Endothelial cell of umbilical vein (primary cell): ENCODE measurements at regions not wholly inside any gene's neighbourhood (a gene's known extent, or its start where the extent isn't known, plus 50 kb on each side); places are given as distances from the start of the nearest gene placed in this dataset.

ENCODE experiments used
- BruUV-seq: library from RNA; stranded (reverse); fragments of 400-500 nt; replicated peaks from 2 replicates; lab custom pipeline; 2021; lab: Mats Ljungman, UMichigan
- CTCF ChIA-PET: fragments of 300-600, 350-600 bp; sonication (Branson Sonifier 250); formaldehyde crosslinking; loops from one replicate; lab custom pipeline; 2021; ENCODE audit warnings: antibody characterized with exemption, inconsistent platforms; lab: Charles Lee
- POLR2A ChIA-PET: fragments of 300-600, 350-600 bp; sonication (Branson Sonifier 250); formaldehyde crosslinking; loops from one replicate; lab custom pipeline; 2021; ENCODE audit warnings: antibody characterized with exemption, inconsistent platforms; lab: Charles Lee
- DNase-seq: peaks from one replicate; pipeline ENCODE4 v3.0.0-alpha.2; 2011; ENCODE audit warnings: low read depth, low spot score
- FAIRE-seq: peaks from 2 replicates; lab custom pipeline; 2011; peaks lifted over from hg19 to GRCh38; lab: Jason Lieb, UNC
- H2AFZ ChIP-seq: 2 replicates; pipeline ENCODE4 v1.6.0; 2012; ENCODE audit warnings: low read depth, low read length, control low read depth, inconsistent platforms
- H3K27ac ChIP-seq: 2 replicates; pipeline ENCODE4 v1.5.1; 2011; ENCODE audit warnings: low read depth, mild to moderate bottlenecking, control low read depth, low read length, moderate library complexity; ENCODE audit not compliant: insufficient read depth
- H3K27me3 ChIP-seq, 2 experiments: 2 replicates each; pipeline versions ENCODE4 v1.6.0 to v1.6.1; 2011; ENCODE audit warnings: low read length in 2 of 2, mixed read lengths in 1 of 2; ENCODE audit not compliant: control insufficient read depth in 2 of 2, insufficient read depth in 2 of 2
- H3K36me3 ChIP-seq, 2 experiments: 2 replicates in 1 of 2; 3 replicates in 1 of 2; pipeline ENCODE4 v1.5.1; 2011; ENCODE audit warnings: low read length in 2 of 2, mild to moderate bottlenecking in 1 of 2, moderate library complexity in 1 of 2; ENCODE audit not compliant: control insufficient read depth in 2 of 2, insufficient read depth in 2 of 2; ENCODE audit errors: extremely low read depth in 1 of 2
- H3K4me1 ChIP-seq: 3 replicates; pipeline ENCODE4 v1.5.1; 2011; ENCODE audit warnings: mild to moderate bottlenecking, low read length; ENCODE audit not compliant: control insufficient read depth, insufficient read depth; ENCODE audit errors: extremely low read depth
- H3K4me2 ChIP-seq: 2 replicates; pipeline ENCODE4 v1.6.1; 2011; ENCODE audit warnings: low read length, control low read depth, mixed read lengths; ENCODE audit not compliant: insufficient read depth
- H3K4me3 ChIP-seq, 3 experiments: fragments of 200-600 bp in 1 of 3; sonication (generic), shearing (Covaris generic) in 1 of 3; replicated peaks in 1 of 3; 2 replicates each; pipeline ENCODE4 v1.5.1; 2011 to 2016; ENCODE audit warnings: control low read depth in 3 of 3, low read length in 3 of 3, mild to moderate bottlenecking in 2 of 3, inconsistent platforms in 1 of 3, low read depth in 1 of 3, moderate library complexity in 1 of 3; ENCODE audit not compliant: insufficient read depth in 1 of 3
- H3K79me2 ChIP-seq: 2 replicates; pipeline ENCODE4 v1.6.0; 2012; ENCODE audit warnings: low read length, inconsistent platforms; ENCODE audit not compliant: control insufficient read depth, insufficient read depth
- H3K9ac ChIP-seq: replicated peaks from 2 replicates; pipeline ENCODE3; 2011; ENCODE audit warnings: low read length, control low read depth; ENCODE audit not compliant: insufficient read depth; ENCODE audit errors: extremely low read depth
- H3K9me1 ChIP-seq: replicated peaks from 3 replicates; pipeline ENCODE4 v1.6.0; 2011; ENCODE audit warnings: mild to moderate bottlenecking, low read length; ENCODE audit not compliant: control insufficient read depth, insufficient read depth; ENCODE audit errors: extremely low read depth
- H3K9me3 ChIP-seq: replicated peaks from 2 replicates; pipeline ENCODE4 v1.5.1; 2012; ENCODE audit warnings: low read length, inconsistent platforms; ENCODE audit not compliant: control insufficient read depth, insufficient read depth
- H4K20me1 ChIP-seq: replicated peaks from 2 replicates; pipeline ENCODE3; 2011; ENCODE audit warnings: mild to moderate bottlenecking, low read length; ENCODE audit not compliant: control insufficient read depth, insufficient read depth; ENCODE audit errors: extremely low read depth
- CTCF ChIP-seq, 2 donors: IDR thresholded peaks; 1 replicate in 1 of 2; 2 replicates in 1 of 2; pipeline ENCODE4 v1.5.1; 2011; ENCODE audit warnings: low read length in 2 of 2, mild to moderate bottlenecking in 2 of 2, moderate library complexity in 2 of 2, control low read depth in 1 of 2, inconsistent platforms in 1 of 2, low read depth in 1 of 2; ENCODE audit not compliant: insufficient read depth in 1 of 2; ENCODE audit errors: extremely low read depth in 1 of 2
- EZH2 ChIP-seq: IDR thresholded peaks from 2 replicates; pipeline ENCODE4 v1.6.1; 2012; ENCODE audit warnings: borderline replicate concordance, low read depth, mild to moderate bottlenecking, moderate library complexity, low read length, inconsistent platforms; ENCODE audit not compliant: severe bottlenecking
- FOS ChIP-seq: IDR thresholded peaks from 2 replicates; pipeline ENCODE4 v1.6.1; 2011; ENCODE audit warnings: mild to moderate bottlenecking, low read length, moderate library complexity, borderline replicate concordance; ENCODE audit not compliant: insufficient read depth
- GATA2 ChIP-seq: IDR thresholded peaks from 2 replicates; pipeline ENCODE4 v1.7.0; 2011; ENCODE audit warnings: low read depth, mild to moderate bottlenecking, moderate library complexity, mixed read lengths, low read length; ENCODE audit not compliant: insufficient read length, insufficient read depth
- JUN ChIP-seq: IDR thresholded peaks from 2 replicates; pipeline ENCODE4 v1.6.1; 2011; ENCODE audit warnings: borderline replicate concordance, low read depth; ENCODE audit not compliant: insufficient read length, insufficient read depth
- MAX ChIP-seq: IDR thresholded peaks from 2 replicates; pipeline ENCODE4 v1.6.1; 2011; ENCODE audit not compliant: insufficient read depth, insufficient read length
- MYC ChIP-seq: IDR thresholded peaks from one replicate; pipeline ENCODE4 v1.6.1; 2011; ENCODE audit warnings: mild to moderate bottlenecking, low read depth, low read length
- POLR2A ChIP-seq: IDR thresholded peaks from 2 replicates; pipeline ENCODE4 v1.6.1; 2012; ENCODE audit warnings: low read depth, mild to moderate bottlenecking, control low read depth, low read length
- POLR2AphosphoS5 ChIP-seq: IDR thresholded peaks from 2 replicates; pipeline ENCODE4 v1.6.1; 2012; ENCODE audit warnings: low read depth, mild to moderate bottlenecking, control low read depth, low read length, moderate library complexity; ENCODE audit not compliant: insufficient read depth
- dilution Hi-C: fragments of 300-500 bp; cut with MboI; formaldehyde crosslinking; loops from one replicate; pipeline ENCODE4 v1.15.0; 2019; ENCODE audit warnings: low sequenced_read_pairs; ENCODE audit not compliant: extremely low pct_ligation_motif_present
- intact Hi-C: fragments of 100-400 bp; cut with micrococcal nuclease; formaldehyde crosslinking; loops from one replicate; pipeline ENCODE4 v1.10.0; 2022

GRCh38 chr10:33422471-33423153 lies 88.1 kb upstream of the NRP1 start:
- Histone ChIP-seq H3K4me2 (no peak overlapping the region), H3K9me1 (no peaks in the 10 kb centered on the region), H3K4me1 (no peaks in the 10 kb centered on the region), H3K9me3 (no peaks in the 10 kb centered on the region), H3K27ac (no peak overlapping the region), H3K36me3 (no peaks in the 10 kb centered on the region), H3K9ac (no peak overlapping the region), H3K27me3 (no peaks in the 10 kb centered on the region), H2AFZ (no peak overlapping the region), H4K20me1 (no peaks in the 10 kb centered on the region), H3K4me3 (no peak overlapping the region), H3K79me2 (no peaks in the 10 kb centered on the region)
- dilution Hi-C loops (no loop called here), intact Hi-C loops (no loop called here)
- DNase-seq (no peak), FAIRE-seq (no peak)
- ChIA-PET POLR2A (no interaction called here), CTCF (interaction anchor here (0.7 kb wide), 1 partner anchor 88 kb away, joined by 4 read pairs; the partner anchor contains the start of gene NRP1)
- BruUV-seq, result no TSS peak
- TF ChIP-seq JUN (no peak), CTCF (IDR thresholded peaks at IDR 0.05; ENCODE audit: extremely low read depth in 1 of 2, insufficient read depth in 1 of 2, low read depth in 1 of 2, low read length in 2 of 2) (no peak), POLR2A (no peak), POLR2AphosphoS5 (no peak), EZH2 (no peak), GATA2 (no peak), FOS (no peak), MAX (no peak), MYC (no peak)
